Vagina (tissue), 2 donors: ENCODE measurements at regions not wholly inside any gene's neighbourhood (a gene's known extent, or its start where the extent isn't known, plus 50 kb on each side); places are given as distances from the start of the nearest gene placed in this dataset.
"Not testable (repeated sequence)": the region's sequence is repeated elsewhere in the genome, so short reads cannot be mapped to it uniquely, and the experiment has no call there.

Experiments
- POLR2A ChIP-seq, 2 donors: fragments of 450-650 bp; IDR thresholded peaks; one replicate each; pipeline ENCODE4 v1.6.1; 2017; ENCODE audit warnings: antibody characterized with exemption in 2 of 2, mild to moderate bottlenecking in 2 of 2, moderate library complexity in 2 of 2
- TF ChIP-seq, protein P1 (sequence below), 3 experiments: fragments of 450-650 bp in 2 of 3; fragments of 200-600 bp in 1 of 3; sonication (generic) in 1 of 3; IDR thresholded peaks; one replicate each; pipeline ENCODE4 v1.5.1; 2017 to 2019; ENCODE audit warnings: antibody characterized with exemption in 3 of 3, mild to moderate bottlenecking in 2 of 3, moderate library complexity in 2 of 3

DNA sequence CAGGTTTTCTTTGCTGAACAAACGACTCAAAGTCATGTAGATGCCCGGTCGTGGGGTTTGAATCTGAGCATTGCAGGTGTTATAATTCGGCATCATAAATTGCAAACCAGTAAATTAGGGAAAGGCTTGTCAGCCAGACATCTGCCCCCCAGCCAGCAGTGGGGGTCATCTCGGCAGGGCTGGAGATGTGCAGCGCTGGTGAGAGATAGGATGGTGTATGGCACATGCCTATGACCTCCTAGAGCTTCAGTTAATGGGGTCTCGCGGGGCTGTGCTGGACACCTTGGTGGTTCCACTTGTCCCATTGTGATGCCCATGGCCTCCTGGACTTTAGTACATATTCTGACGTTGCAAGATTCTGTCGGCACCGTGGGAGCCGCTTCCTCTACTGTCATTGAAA, 4147.2 kb upstream of the TPTE start:
- TF ChIP-seq, protein P1, sequence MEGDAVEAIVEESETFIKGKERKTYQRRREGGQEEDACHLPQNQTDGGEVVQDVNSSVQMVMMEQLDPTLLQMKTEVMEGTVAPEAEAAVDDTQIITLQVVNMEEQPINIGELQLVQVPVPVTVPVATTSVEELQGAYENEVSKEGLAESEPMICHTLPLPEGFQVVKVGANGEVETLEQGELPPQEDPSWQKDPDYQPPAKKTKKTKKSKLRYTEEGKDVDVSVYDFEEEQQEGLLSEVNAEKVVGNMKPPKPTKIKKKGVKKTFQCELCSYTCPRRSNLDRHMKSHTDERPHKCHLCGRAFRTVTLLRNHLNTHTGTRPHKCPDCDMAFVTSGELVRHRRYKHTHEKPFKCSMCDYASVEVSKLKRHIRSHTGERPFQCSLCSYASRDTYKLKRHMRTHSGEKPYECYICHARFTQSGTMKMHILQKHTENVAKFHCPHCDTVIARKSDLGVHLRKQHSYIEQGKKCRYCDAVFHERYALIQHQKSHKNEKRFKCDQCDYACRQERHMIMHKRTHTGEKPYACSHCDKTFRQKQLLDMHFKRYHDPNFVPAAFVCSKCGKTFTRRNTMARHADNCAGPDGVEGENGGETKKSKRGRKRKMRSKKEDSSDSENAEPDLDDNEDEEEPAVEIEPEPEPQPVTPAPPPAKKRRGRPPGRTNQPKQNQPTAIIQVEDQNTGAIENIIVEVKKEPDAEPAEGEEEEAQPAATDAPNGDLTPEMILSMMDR (IDR thresholded peaks at IDR 0.05): not testable (repeated sequence)
- not testable (repeated sequence) for TF ChIP-seq POLR2A (IDR thresholded peaks at IDR 0.05)
